A673 (cell line): ENCODE measurements at regions not wholly inside any gene's neighbourhood (a gene's known extent, or its start where the extent isn't known, plus 50 kb on each side); places are given as distances from the start of the nearest gene placed in this dataset.

Source experiments
- EZH2 ChIP-seq: fragments of 200-600 bp; sonication (generic); IDR thresholded peaks from 2 replicates; pipeline ENCODE4 v1.6.1; 2017; ENCODE audit warnings: borderline replicate concordance, low read depth, mild to moderate bottlenecking, mixed read lengths, antibody characterized with exemption, low read length; ENCODE audit not compliant: poor library complexity, severe bottlenecking
- TF ChIP-seq, protein P1 (sequence below): fragments of 300-800, 200-600 bp; sonication (generic); conservative IDR thresholded peaks from 2 replicates; pipeline ENCODE4 v1.5.1; 2017; ENCODE audit warnings: low read depth, mild to moderate bottlenecking, antibody characterized with exemption, low read length, moderate library complexity, mixed read lengths

DNA sequence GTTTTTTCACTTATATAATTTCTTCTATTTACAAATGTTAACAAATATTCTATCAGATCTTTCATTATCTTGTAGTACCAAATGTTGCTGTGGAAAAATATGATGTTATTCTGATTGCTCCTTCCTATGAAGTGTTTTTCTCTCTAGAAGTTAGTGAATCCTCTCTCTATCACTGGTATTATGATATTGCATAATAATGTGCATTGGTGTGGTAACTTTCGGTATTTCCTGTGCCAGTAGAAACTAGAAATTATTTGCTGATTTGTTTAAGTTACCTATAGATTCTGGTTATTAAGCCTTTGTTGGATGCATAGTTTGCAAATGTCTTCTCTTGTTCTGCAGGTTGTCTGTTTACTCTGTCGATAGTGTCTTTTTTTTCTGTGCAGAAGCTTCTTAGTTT is 342.5 kb downstream of the CENPW start:
- TF ChIP-seq, protein P1, sequence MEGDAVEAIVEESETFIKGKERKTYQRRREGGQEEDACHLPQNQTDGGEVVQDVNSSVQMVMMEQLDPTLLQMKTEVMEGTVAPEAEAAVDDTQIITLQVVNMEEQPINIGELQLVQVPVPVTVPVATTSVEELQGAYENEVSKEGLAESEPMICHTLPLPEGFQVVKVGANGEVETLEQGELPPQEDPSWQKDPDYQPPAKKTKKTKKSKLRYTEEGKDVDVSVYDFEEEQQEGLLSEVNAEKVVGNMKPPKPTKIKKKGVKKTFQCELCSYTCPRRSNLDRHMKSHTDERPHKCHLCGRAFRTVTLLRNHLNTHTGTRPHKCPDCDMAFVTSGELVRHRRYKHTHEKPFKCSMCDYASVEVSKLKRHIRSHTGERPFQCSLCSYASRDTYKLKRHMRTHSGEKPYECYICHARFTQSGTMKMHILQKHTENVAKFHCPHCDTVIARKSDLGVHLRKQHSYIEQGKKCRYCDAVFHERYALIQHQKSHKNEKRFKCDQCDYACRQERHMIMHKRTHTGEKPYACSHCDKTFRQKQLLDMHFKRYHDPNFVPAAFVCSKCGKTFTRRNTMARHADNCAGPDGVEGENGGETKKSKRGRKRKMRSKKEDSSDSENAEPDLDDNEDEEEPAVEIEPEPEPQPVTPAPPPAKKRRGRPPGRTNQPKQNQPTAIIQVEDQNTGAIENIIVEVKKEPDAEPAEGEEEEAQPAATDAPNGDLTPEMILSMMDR, result no peak
- no peak for TF ChIP-seq EZH2
